ENCODE measurements at regions not wholly inside any gene's neighbourhood (a gene's known extent, or its start where the extent isn't known, plus 50 kb on each side); places are given as distances from the start of the nearest gene placed in this dataset.

GRCh38 chr4:62366939-62367338, 1166.8 kb downstream of the ADGRL3 start:
- no peak for TF ChIP-seq Cebpa-rat (IDR thresholded peaks at IDR 0.05)
- Histone ChIP-seq H3K4me3 (no peak overlapping the region), H3K27ac (no peak overlapping the region), H3K4me2 (no peak overlapping the region), H3K27me3 (no peaks in the 10 kb centered on the region), H3K4me1 (no peaks in the 10 kb centered on the region), H3K9me3 (no peaks in the 10 kb centered on the region), H4K20me1 (no peaks in the 10 kb centered on the region), H3K9ac (no peak overlapping the region), H3K36me3 (no peaks in the 10 kb centered on the region)

GRCh38 chr4:62360156-62360545, 1160.0 kb downstream of the ADGRL3 start:
- H3K4me1 ChIP-seq = no peaks in the 10 kb centered on the region
- H3K4me2 ChIP-seq = no peak overlapping the region
- no peaks in the 10 kb centered on the region for H3K9me3 ChIP-seq
- no peak overlapping the region for H3K4me3 ChIP-seq
- no peak overlapping the region for H3K27ac ChIP-seq
- H3K36me3 ChIP-seq = no peaks in the 10 kb centered on the region
- TF ChIP-seq Cebpa-rat (IDR thresholded peaks at IDR 0.05) = no peak
- no peaks in the 10 kb centered on the region for H3K27me3 ChIP-seq
- no peak overlapping the region for H3K9ac ChIP-seq
- no peaks in the 10 kb centered on the region for H4K20me1 ChIP-seq

- Histone ChIP-seq H3K4me3 (no peak overlapping the region), H3K27me3 (no peaks in the 10 kb centered on the region), H3K4me1 (no peaks in the 10 kb centered on the region), H3K36me3 (no peaks in the 10 kb centered on the region), H3K4me2 (no peak overlapping the region), H3K9ac (no peak overlapping the region), H3K9me3 (no peaks in the 10 kb centered on the region), H3K27ac (no peak overlapping the region), H4K20me1 (no peaks in the 10 kb centered on the region)
- TF ChIP-seq Cebpa-rat (IDR thresholded peaks at IDR 0.05) = no peak
Observed at GRCh38 chr4:62359441-62360155, 1159.5 kb downstream of the ADGRL3 start.

GRCh38 chr4:62344915-62345314, 1144.8 kb downstream of the ADGRL3 start:
- no peak for TF ChIP-seq Cebpa-rat (IDR thresholded peaks at IDR 0.05)
- Histone ChIP-seq H4K20me1 (no peaks in the 10 kb centered on the region), H3K9ac (no peak overlapping the region), H3K9me3 (no peaks in the 10 kb centered on the region), H3K36me3 (no peaks in the 10 kb centered on the region), H3K4me1 (no peaks in the 10 kb centered on the region), H3K27me3 (no peaks in the 10 kb centered on the region), H3K4me2 (no peak overlapping the region), H3K4me3 (no peak overlapping the region), H3K27ac (no peak overlapping the region)

- no peaks in the 10 kb centered on the region for H4K20me1 ChIP-seq
- no peaks in the 10 kb centered on the region for H3K27me3 ChIP-seq
- H3K4me2 ChIP-seq = no peak overlapping the region
- H3K4me3 ChIP-seq = no peak overlapping the region
- no peaks in the 10 kb centered on the region for H3K36me3 ChIP-seq
- H3K9me3 ChIP-seq = no peaks in the 10 kb centered on the region
- no peaks in the 10 kb centered on the region for H3K4me1 ChIP-seq
- no peak for TF ChIP-seq Cebpa-rat (IDR thresholded peaks at IDR 0.05)
- H3K9ac ChIP-seq = no peak overlapping the region
- H3K27ac ChIP-seq = no peak overlapping the region
Observed at GRCh38 chr4:62344474-62344873, 1144.3 kb downstream of the ADGRL3 start.

- no peaks in the 10 kb centered on the region for H3K4me1 ChIP-seq
- no peaks in the 10 kb centered on the region for H3K27me3 ChIP-seq
- no peaks in the 10 kb centered on the region for H3K9me3 ChIP-seq
- H3K36me3 ChIP-seq = no peaks in the 10 kb centered on the region
- TF ChIP-seq Cebpa-rat (IDR thresholded peaks at IDR 0.05) = no peak
- H4K20me1 ChIP-seq = no peaks in the 10 kb centered on the region
- H3K9ac ChIP-seq = no peak overlapping the region
- H3K4me2 ChIP-seq = no peak overlapping the region
- no peak overlapping the region for H3K4me3 ChIP-seq
- H3K27ac ChIP-seq = no peak overlapping the region
Observed at GRCh38 chr4:62342346-62342745, 1142.2 kb downstream of the ADGRL3 start.

GRCh38 chr4:62328526-62328925, 1128.4 kb downstream of the ADGRL3 start:
- Histone ChIP-seq H3K9ac (no peak overlapping the region), H3K9me3 (no peaks in the 10 kb centered on the region), H3K27ac (no peak overlapping the region), H3K4me3 (no peak overlapping the region), H3K36me3 (no peaks in the 10 kb centered on the region), H3K4me1 (no peaks in the 10 kb centered on the region), H3K4me2 (no peak overlapping the region), H4K20me1 (no peaks in the 10 kb centered on the region), H3K27me3 (no peaks in the 10 kb centered on the region)
- TF ChIP-seq Cebpa-rat (IDR thresholded peaks at IDR 0.05) = no peak

GRCh38 chr4:62327612-62328297, 1127.6 kb downstream of the ADGRL3 start:
- no peaks in the 10 kb centered on the region for H3K4me1 ChIP-seq
- H3K36me3 ChIP-seq = no peaks in the 10 kb centered on the region
- no peak overlapping the region for H3K4me3 ChIP-seq
- H3K9ac ChIP-seq = no peak overlapping the region
- no peak overlapping the region for H3K27ac ChIP-seq
- H4K20me1 ChIP-seq = no peaks in the 10 kb centered on the region
- TF ChIP-seq Cebpa-rat (IDR thresholded peaks at IDR 0.05) = no peak
- no peaks in the 10 kb centered on the region for H3K9me3 ChIP-seq
- no peaks in the 10 kb centered on the region for H3K27me3 ChIP-seq
- no peak overlapping the region for H3K4me2 ChIP-seq

- Histone ChIP-seq H3K27ac (no peak overlapping the region), H3K4me3 (no peak overlapping the region), H4K20me1 (no peaks in the 10 kb centered on the region), H3K9ac (no peak overlapping the region), H3K9me3 (no peaks in the 10 kb centered on the region), H3K4me1 (no peaks in the 10 kb centered on the region), H3K4me2 (no peak overlapping the region), H3K36me3 (no peaks in the 10 kb centered on the region), H3K27me3 (no peaks in the 10 kb centered on the region)
- no peak for TF ChIP-seq Cebpa-rat (IDR thresholded peaks at IDR 0.05)
Observed at GRCh38 chr4:62324215-62324614, 1124.1 kb downstream of the ADGRL3 start.

GRCh38 chr4:62320612-62321011, 1120.5 kb downstream of the ADGRL3 start:
- TF ChIP-seq Cebpa-rat (IDR thresholded peaks at IDR 0.05) = no peak
- Histone ChIP-seq H3K36me3 (no peaks in the 10 kb centered on the region), H3K27ac (no peak overlapping the region), H3K9me3 (no peaks in the 10 kb centered on the region), H3K4me3 (no peak overlapping the region), H3K4me1 (no peaks in the 10 kb centered on the region), H3K4me2 (no peak overlapping the region), H4K20me1 (no peaks in the 10 kb centered on the region), H3K9ac (no peak overlapping the region), H3K27me3 (no peaks in the 10 kb centered on the region)
